Thoracic aorta (tissue), 2 donors: ENCODE measurements at regions not wholly inside any gene's neighbourhood (a gene's known extent, or its start where the extent isn't known, plus 50 kb on each side); places are given as distances from the start of the nearest gene placed in this dataset.

Source experiments
- ATAC-seq: fragments of 150-250 bp; one replicate; pipeline ENCODE4 v1.8.0; 2017; ENCODE audit warnings: low read depth; ENCODE audit not compliant: insufficient number of reproducible peaks, low FRiP score
- DNase-seq: peaks from one replicate; pipeline ENCODE4 v3.0.0-alpha.2; 2020; ENCODE audit warnings: low spot score
- H3K27ac ChIP-seq, 2 donors: fragments of 200-600 bp; sonication (generic); 1 replicate in 1 of 2; 2 replicates in 1 of 2; pipeline ENCODE4 v1.5.1; 2016; ENCODE audit warnings: mild to moderate bottlenecking in 2 of 2, moderate library complexity in 2 of 2
- H3K27me3 ChIP-seq: fragments of 200-600 bp; sonication (generic); replicated peaks from 2 replicates; pipeline ENCODE4 v1.6.0; 2016; ENCODE audit warnings: mild to moderate bottlenecking; ENCODE audit not compliant: insufficient read depth
- H3K36me3 ChIP-seq: fragments of 200-600 bp; sonication (generic); one replicate; pipeline ENCODE4 v1.5.1; 2016
- H3K4me1 ChIP-seq, 2 donors: fragments of 200-600 bp; sonication (generic); 1 replicate in 1 of 2; 2 replicates in 1 of 2; pipeline versions ENCODE4 v1.5.1 to v1.6.0; 2016; ENCODE audit warnings: low read depth in 2 of 2, mild to moderate bottlenecking in 1 of 2; ENCODE audit not compliant: control insufficient read depth in 1 of 2
- H3K4me3 ChIP-seq: fragments of 200-600 bp; sonication (generic); 2 replicates; pipeline ENCODE4 v1.5.1; 2016; ENCODE audit warnings: mild to moderate bottlenecking
- H3K9me3 ChIP-seq: fragments of 200-600 bp; sonication (generic); 2 replicates; pipeline ENCODE4 v1.5.1; 2016
- CTCF ChIP-seq: fragments of 200-600 bp; sonication (generic); IDR thresholded peaks from one replicate; pipeline ENCODE4 v1.5.1; 2019; ENCODE audit warnings: antibody characterized with exemption

- DNase-seq (no peak), ATAC-seq (no peak)
- Histone ChIP-seq H3K4me1 (peaks cover 0 to 6% of the 10 kb centered on the region in 2 donors), H3K27me3 (no peaks in the 10 kb centered on the region), H3K9me3 (no peaks in the 10 kb centered on the region), H3K27ac (no peak overlapping the region), H3K36me3 (no peaks in the 10 kb centered on the region), H3K4me3 (no peak overlapping the region)
- no peak for TF ChIP-seq CTCF
These were observed 131.5 kb downstream of the QDPR start for GRCh38 chr4:17380347-17380746.

- TF ChIP-seq CTCF = no peak
- H3K4me3 ChIP-seq = no peak overlapping the region
- peaks cover 0 to 6% of the 10 kb centered on the region in 2 donors for H3K4me1 ChIP-seq
- no peaks in the 10 kb centered on the region for H3K9me3 ChIP-seq
- no peaks in the 10 kb centered on the region for H3K36me3 ChIP-seq
- DNase-seq = no peak
- no peak overlapping the region for H3K27ac ChIP-seq
- no peaks in the 10 kb centered on the region for H3K27me3 ChIP-seq
- ATAC-seq = no peak
These were observed 135.7 kb downstream of the QDPR start for GRCh38 chr4:17376205-17376604.

GRCh38 chr4:17373666-17374065 is 138.2 kb downstream of the QDPR start:
- no peak overlapping the region for H3K27ac ChIP-seq
- DNase-seq (no peak), ATAC-seq (no peak)
- no peaks in the 10 kb centered on the region for H3K36me3 ChIP-seq
- H3K4me3 ChIP-seq = no peak overlapping the region
- H3K27me3 ChIP-seq = no peaks in the 10 kb centered on the region
- TF ChIP-seq CTCF = no peak
- peaks cover 0 to 6% of the 10 kb centered on the region in 2 donors for H3K4me1 ChIP-seq
- H3K9me3 ChIP-seq = no peaks in the 10 kb centered on the region

- ATAC-seq (no peak), DNase-seq (no peak)
- no peak overlapping the region for H3K4me3 ChIP-seq
- H3K27me3 ChIP-seq = no peaks in the 10 kb centered on the region
- no peaks in the 10 kb centered on the region for H3K4me1 ChIP-seq
- no peaks in the 10 kb centered on the region for H3K9me3 ChIP-seq
- no peaks in the 10 kb centered on the region for H3K36me3 ChIP-seq
- TF ChIP-seq CTCF = no peak
- H3K27ac ChIP-seq = no peak overlapping the region
These were observed 141.1 kb downstream of the QDPR start for GRCh38 chr4:17370818-17371217.

DNA sequence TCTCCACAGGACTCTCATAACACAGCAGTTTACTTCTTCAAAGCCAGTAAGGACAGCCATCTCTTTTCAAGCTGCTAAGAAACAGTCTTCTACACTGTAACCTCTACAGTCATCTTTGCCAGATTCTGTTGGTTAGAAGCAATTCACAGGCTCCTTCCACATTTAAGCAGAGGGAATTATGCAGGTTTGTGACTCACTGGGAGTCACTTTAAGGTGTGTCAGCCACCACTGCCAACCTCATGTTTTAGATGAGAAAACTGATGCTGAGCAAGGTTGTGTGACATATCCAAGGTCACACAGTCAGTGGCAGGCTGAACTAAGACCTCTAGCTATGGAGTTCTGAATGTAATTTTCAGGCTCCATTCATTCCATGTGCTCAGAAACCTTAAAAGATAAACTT is 143.5 kb downstream of the QDPR start:
- H3K27me3 ChIP-seq = no peaks in the 10 kb centered on the region
- TF ChIP-seq CTCF = no peak
- no peak overlapping the region for H3K27ac ChIP-seq
- no peaks in the 10 kb centered on the region for H3K4me1 ChIP-seq
- DNase-seq (no peak), ATAC-seq (no peak)
- H3K9me3 ChIP-seq = no peaks in the 10 kb centered on the region
- no peak overlapping the region for H3K4me3 ChIP-seq
- H3K36me3 ChIP-seq = no peaks in the 10 kb centered on the region
